ENCODE measurements at regions not wholly inside any gene's neighbourhood (a gene's known extent, or its start where the extent isn't known, plus 50 kb on each side); places are given as distances from the start of the nearest gene placed in this dataset.
"Not testable (repeated sequence)": the region's sequence is repeated elsewhere in the genome, so short reads cannot be mapped to it uniquely, and the experiment has no call there.

DNA sequence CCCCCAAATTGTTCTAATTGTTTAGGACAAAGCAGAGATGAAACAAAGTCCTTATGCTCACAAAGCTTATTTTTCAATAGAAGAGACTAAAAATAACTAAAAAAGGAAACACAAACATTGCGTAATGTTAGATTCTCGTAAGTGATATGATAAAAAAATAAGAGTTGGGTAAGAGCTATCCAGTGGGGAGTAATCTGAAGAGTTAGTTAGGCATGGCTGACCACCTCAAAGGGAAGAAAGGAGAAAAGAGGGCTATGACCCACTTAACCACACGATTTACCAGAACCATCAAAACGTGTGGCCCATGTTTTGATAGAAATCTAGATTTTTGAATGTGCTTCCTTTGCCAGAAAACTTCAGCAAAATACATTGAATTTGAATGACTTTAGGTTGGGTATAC lies 1296.8 kb upstream of the NUDT12 start:
- TF ChIP-seq CTCF (IDR thresholded peaks at IDR 0.05; ENCODE audit: low read length) = no peak
- no peak for TF ChIP-seq EZH2 (IDR thresholded peaks at IDR 0.05; ENCODE audit: borderline replicate concordance, low read length)
- no peaks in the 10 kb centered on the region for H3K9me2 ChIP-seq (ENCODE audit: low read depth, low read length)
- H3K27ac ChIP-seq (ENCODE audit: low read depth, low read length, poor library complexity, severe bottlenecking) = no peak overlapping the region
- H2AFZ ChIP-seq (ENCODE audit: low read length) = no peak overlapping the region
- H3K36me3 ChIP-seq (ENCODE audit: insufficient read depth, low read length) = no peaks in the 10 kb centered on the region
- no peak overlapping the region for H3K4me3 ChIP-seq (ENCODE audit: low read depth, low read length, poor library complexity, severe bottlenecking)
- H3K27me3 ChIP-seq (ENCODE audit: insufficient read depth, low read length) = no peaks in the 10 kb centered on the region
- no peaks in the 10 kb centered on the region for H3K9me3 ChIP-seq (ENCODE audit: low read length)
- no peaks in the 10 kb centered on the region for H4K20me1 ChIP-seq (ENCODE audit: insufficient read depth, low read length)
- H3F3A ChIP-seq (ENCODE audit: insufficient read depth, low read length) = no peaks in the 10 kb centered on the region
- H3K9ac ChIP-seq (ENCODE audit: low read length) = no peak overlapping the region
- no peak overlapping the region for H3K4me2 ChIP-seq (ENCODE audit: low read length)
- H3K79me2 ChIP-seq (ENCODE audit: insufficient read depth, low read length) = no peaks in the 10 kb centered on the region
- no peaks in the 10 kb centered on the region for H3K4me1 ChIP-seq (ENCODE audit: insufficient read depth, low read length, severe bottlenecking)

- not testable (repeated sequence) for H4K20me1 ChIP-seq (ENCODE audit: insufficient read depth, low read length); H3K27me3 ChIP-seq (ENCODE audit: insufficient read depth, low read length); H3K79me2 ChIP-seq (ENCODE audit: insufficient read depth, low read length)
Observed at GRCh38 chr5:104852099-104852498, 1289.5 kb upstream of the NUDT12 start.

DNA sequence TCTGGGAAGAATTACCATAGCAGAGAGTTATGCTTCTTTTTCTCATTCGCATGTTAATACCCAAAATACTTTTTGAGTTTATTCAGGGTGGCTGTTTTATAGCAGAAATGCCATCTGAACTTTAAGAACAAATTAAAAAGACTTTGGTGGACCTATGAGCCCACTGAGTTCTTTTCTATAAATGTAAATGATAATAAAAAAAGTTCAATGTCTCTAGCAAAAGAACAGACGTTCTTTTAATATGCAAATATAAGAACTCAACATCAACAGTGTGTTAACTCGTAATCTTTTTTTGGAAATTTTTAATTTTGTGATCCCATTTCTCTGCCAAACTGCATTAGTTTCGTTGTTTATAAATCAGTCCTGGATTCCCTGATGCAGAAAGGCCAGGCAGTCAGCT lies 1283.0 kb upstream of the NUDT12 start:
- no peaks in the 10 kb centered on the region for H3K9me2 ChIP-seq (ENCODE audit: low read depth, low read length)
- no peaks in the 10 kb centered on the region for H3K27me3 ChIP-seq (ENCODE audit: insufficient read depth, low read length)
- no peaks in the 10 kb centered on the region for H3K36me3 ChIP-seq (ENCODE audit: insufficient read depth, low read length)
- no peak overlapping the region for H3K4me3 ChIP-seq (ENCODE audit: low read depth, low read length, poor library complexity, severe bottlenecking)
- H4K20me1 ChIP-seq (ENCODE audit: insufficient read depth, low read length) = no peaks in the 10 kb centered on the region
- H3F3A ChIP-seq (ENCODE audit: insufficient read depth, low read length) = no peaks in the 10 kb centered on the region
- H3K4me2 ChIP-seq (ENCODE audit: low read length) = no peak overlapping the region
- no peak overlapping the region for H3K27ac ChIP-seq (ENCODE audit: low read depth, low read length, poor library complexity, severe bottlenecking)
- H3K4me1 ChIP-seq (ENCODE audit: insufficient read depth, low read length, severe bottlenecking) = no peaks in the 10 kb centered on the region
- no peak overlapping the region for H2AFZ ChIP-seq (ENCODE audit: low read length)
- no peaks in the 10 kb centered on the region for H3K79me2 ChIP-seq (ENCODE audit: insufficient read depth, low read length)
- no peak overlapping the region for H3K9ac ChIP-seq (ENCODE audit: low read length)
- no peak for TF ChIP-seq CTCF (IDR thresholded peaks at IDR 0.05; ENCODE audit: low read length)
- TF ChIP-seq EZH2 (IDR thresholded peaks at IDR 0.05; ENCODE audit: borderline replicate concordance, low read length) = no peak
- no peaks in the 10 kb centered on the region for H3K9me3 ChIP-seq (ENCODE audit: low read length)

More at GRCh38 chr5:104852099-104852498, 1289.5 kb upstream of the NUDT12 start:
- H3K9me3 ChIP-seq (ENCODE audit: low read length); H3K9me2 ChIP-seq (ENCODE audit: low read depth, low read length); H3K4me1 ChIP-seq (ENCODE audit: insufficient read depth, low read length, severe bottlenecking); H3K4me2 ChIP-seq (ENCODE audit: low read length); H3F3A ChIP-seq (ENCODE audit: insufficient read depth, low read length); H2AFZ ChIP-seq (ENCODE audit: low read length); H3K4me3 ChIP-seq (ENCODE audit: low read depth, low read length, poor library complexity, severe bottlenecking); H3K36me3 ChIP-seq (ENCODE audit: insufficient read depth, low read length); H3K27ac ChIP-seq (ENCODE audit: low read depth, low read length, poor library complexity, severe bottlenecking); H3K9ac ChIP-seq (ENCODE audit: low read length): not testable (repeated sequence)

DNA sequence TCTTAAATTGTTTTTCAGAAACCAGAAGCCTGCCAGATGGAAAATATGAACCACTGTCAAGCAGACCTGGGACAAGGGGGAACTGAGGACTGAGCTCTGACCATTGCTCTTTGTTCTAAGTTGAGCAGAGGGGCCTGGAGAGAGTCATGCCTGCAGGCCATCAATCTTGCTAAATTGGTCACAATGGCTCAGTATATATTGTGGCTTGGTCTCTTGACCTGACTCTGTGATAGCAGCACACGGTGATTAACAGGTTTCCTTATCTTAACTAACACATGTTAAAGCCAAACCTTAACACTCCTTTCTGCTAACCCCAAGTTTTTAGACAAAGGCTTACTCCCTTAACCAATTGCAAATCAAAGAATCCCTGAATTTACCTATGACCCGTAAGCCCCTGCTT lies 1281.2 kb upstream of the NUDT12 start:
- Histone ChIP-seq H3F3A (ENCODE audit: insufficient read depth, low read length) (no peaks in the 10 kb centered on the region), H3K4me2 (ENCODE audit: low read length) (no peak overlapping the region), H3K27me3 (ENCODE audit: insufficient read depth, low read length) (no peaks in the 10 kb centered on the region), H3K4me1 (ENCODE audit: insufficient read depth, low read length, severe bottlenecking) (no peaks in the 10 kb centered on the region), H3K36me3 (ENCODE audit: insufficient read depth, low read length) (no peaks in the 10 kb centered on the region), H3K9me3 (ENCODE audit: low read length) (no peaks in the 10 kb centered on the region), H2AFZ (ENCODE audit: low read length) (no peak overlapping the region), H3K27ac (ENCODE audit: low read depth, low read length, poor library complexity, severe bottlenecking) (no peak overlapping the region), H3K4me3 (ENCODE audit: low read depth, low read length, poor library complexity, severe bottlenecking) (no peak overlapping the region), H3K9ac (ENCODE audit: low read length) (no peak overlapping the region), H4K20me1 (ENCODE audit: insufficient read depth, low read length) (no peaks in the 10 kb centered on the region), H3K79me2 (ENCODE audit: insufficient read depth, low read length) (no peaks in the 10 kb centered on the region), H3K9me2 (ENCODE audit: low read depth, low read length) (no peaks in the 10 kb centered on the region)
- TF ChIP-seq CTCF (IDR thresholded peaks at IDR 0.05; ENCODE audit: low read length) (no peak), EZH2 (IDR thresholded peaks at IDR 0.05; ENCODE audit: borderline replicate concordance, low read length) (no peak)
